ENCODE measurements at regions not wholly inside any gene's neighbourhood (a gene's known extent, or its start where the extent isn't known, plus 50 kb on each side); places are given as distances from the start of the nearest gene placed in this dataset.

DNA sequence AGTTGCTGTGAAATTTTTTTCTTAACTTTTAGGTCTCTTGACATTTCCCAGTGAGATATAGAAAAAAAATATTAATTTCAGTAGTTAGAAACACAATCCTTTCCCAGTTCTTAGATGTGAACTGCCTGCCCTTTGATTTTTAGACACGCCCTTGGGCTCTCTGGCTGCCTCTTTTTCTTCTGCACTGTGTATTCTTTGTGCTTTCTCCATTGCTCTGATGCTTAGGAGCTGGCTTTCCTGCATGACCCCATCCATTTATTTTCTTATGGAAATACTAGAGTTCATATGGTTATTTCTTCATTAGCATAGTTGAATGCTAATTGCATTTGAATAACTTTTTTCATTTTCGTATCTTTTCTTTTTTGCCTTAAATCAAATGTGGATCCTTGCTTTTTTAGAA lies 224.9 kb upstream of the SMIM31 start:
- Histone ChIP-seq H3K36me3 (ENCODE audit: control insufficient read depth in 2 of 3, insufficient read depth in 3 of 3, low read length in 3 of 3) (no peaks in the 10 kb centered on the region), H3K27me3 (ENCODE audit: control insufficient read depth, insufficient read depth, low read length) (no peaks in the 10 kb centered on the region), H3K27ac (ENCODE audit: low read depth in 2 of 2, low read length in 2 of 2) (no peak overlapping the region), H3K4me3 (ENCODE audit: low read length in 3 of 3) (no peak overlapping the region), H3K9ac (ENCODE audit: low read length in 3 of 3) (no peak overlapping the region), H3K4me1 (ENCODE audit: control insufficient read depth in 2 of 3, insufficient read depth in 2 of 3, low read depth in 1 of 3, low read length in 3 of 3) (no peaks in the 10 kb centered on the region), H3K9me3 (ENCODE audit: control insufficient read depth in 2 of 3, insufficient read depth in 1 of 3, low read length in 3 of 3) (no peaks in the 10 kb centered on the region)
- FAIRE-seq: no peak
- DNase-seq: no peak
- intact Hi-C loops (cut with DNase I): no loop called here
- TF ChIP-seq, protein P1, sequence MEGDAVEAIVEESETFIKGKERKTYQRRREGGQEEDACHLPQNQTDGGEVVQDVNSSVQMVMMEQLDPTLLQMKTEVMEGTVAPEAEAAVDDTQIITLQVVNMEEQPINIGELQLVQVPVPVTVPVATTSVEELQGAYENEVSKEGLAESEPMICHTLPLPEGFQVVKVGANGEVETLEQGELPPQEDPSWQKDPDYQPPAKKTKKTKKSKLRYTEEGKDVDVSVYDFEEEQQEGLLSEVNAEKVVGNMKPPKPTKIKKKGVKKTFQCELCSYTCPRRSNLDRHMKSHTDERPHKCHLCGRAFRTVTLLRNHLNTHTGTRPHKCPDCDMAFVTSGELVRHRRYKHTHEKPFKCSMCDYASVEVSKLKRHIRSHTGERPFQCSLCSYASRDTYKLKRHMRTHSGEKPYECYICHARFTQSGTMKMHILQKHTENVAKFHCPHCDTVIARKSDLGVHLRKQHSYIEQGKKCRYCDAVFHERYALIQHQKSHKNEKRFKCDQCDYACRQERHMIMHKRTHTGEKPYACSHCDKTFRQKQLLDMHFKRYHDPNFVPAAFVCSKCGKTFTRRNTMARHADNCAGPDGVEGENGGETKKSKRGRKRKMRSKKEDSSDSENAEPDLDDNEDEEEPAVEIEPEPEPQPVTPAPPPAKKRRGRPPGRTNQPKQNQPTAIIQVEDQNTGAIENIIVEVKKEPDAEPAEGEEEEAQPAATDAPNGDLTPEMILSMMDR (IDR thresholded peaks at IDR 0.05; ENCODE audit: borderline replicate concordance, extremely low read depth, insufficient read depth): no peak

DNA sequence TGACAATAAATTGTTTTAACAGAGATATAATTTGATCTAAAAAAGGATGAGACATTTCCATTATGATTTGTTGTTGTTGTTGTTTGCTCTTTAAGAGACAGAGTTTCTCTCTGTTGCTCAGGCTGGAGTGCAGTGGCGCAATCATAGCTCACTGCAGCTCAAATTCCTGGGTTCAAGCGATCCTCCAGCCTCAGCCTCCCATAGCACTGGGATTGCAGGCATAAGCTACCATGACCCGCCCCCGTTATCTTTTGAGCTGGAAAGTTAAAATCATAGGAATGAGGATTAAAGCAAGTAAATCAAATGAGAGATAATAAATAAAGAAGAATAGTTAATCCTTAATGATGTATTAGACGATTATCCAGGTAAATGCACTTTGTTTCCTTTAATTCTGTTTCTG lies 224.4 kb upstream of the SMIM31 start:
- H3K4me3 ChIP-seq (ENCODE audit: low read length in 3 of 3): no peak overlapping the region
- H3K9ac ChIP-seq (ENCODE audit: low read length in 3 of 3): no peak overlapping the region
- H3K27ac ChIP-seq (ENCODE audit: low read depth in 2 of 2, low read length in 2 of 2): no peak overlapping the region
- intact Hi-C loops (cut with DNase I): no loop called here
- no peaks in the 10 kb centered on the region for H3K36me3 ChIP-seq (ENCODE audit: control insufficient read depth in 2 of 3, insufficient read depth in 3 of 3, low read length in 3 of 3)
- DNase-seq (no peak), FAIRE-seq (no peak)
- H3K27me3 ChIP-seq (ENCODE audit: control insufficient read depth, insufficient read depth, low read length): no peaks in the 10 kb centered on the region
- H3K9me3 ChIP-seq (ENCODE audit: control insufficient read depth in 2 of 3, insufficient read depth in 1 of 3, low read length in 3 of 3): no peaks in the 10 kb centered on the region
- TF ChIP-seq, protein P1 (IDR thresholded peaks at IDR 0.05; ENCODE audit: borderline replicate concordance, extremely low read depth, insufficient read depth): no peak
- no peaks in the 10 kb centered on the region for H3K4me1 ChIP-seq (ENCODE audit: control insufficient read depth in 2 of 3, insufficient read depth in 2 of 3, low read depth in 1 of 3, low read length in 3 of 3)

DNA sequence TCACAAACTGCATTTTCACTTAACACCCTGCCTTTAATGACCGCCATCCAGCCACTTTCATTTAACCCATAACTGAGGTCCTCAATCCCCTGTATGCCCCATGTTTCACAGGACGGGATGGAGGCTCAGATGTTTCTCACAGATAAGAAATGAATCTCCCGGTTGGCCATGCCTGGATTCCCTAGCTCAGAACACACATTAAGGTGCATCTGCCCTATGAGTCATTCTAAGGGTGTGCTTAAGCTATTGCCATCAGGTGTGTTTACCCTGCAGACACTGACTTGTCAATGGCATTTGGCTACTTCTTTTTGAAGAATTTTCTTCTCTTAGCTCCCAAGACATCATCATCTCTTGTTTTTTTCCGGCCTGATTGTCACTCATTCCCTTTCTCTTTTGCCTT lies 222.6 kb upstream of the SMIM31 start:
- no peak overlapping the region for H3K9ac ChIP-seq (ENCODE audit: low read length in 3 of 3)
- H3K4me1 ChIP-seq (ENCODE audit: control insufficient read depth in 2 of 3, insufficient read depth in 2 of 3, low read depth in 1 of 3, low read length in 3 of 3): no peaks in the 10 kb centered on the region
- no peaks in the 10 kb centered on the region for H3K9me3 ChIP-seq (ENCODE audit: control insufficient read depth in 2 of 3, insufficient read depth in 1 of 3, low read length in 3 of 3)
- intact Hi-C loops (cut with DNase I): no loop called here
- no peak for FAIRE-seq
- H3K36me3 ChIP-seq (ENCODE audit: control insufficient read depth in 2 of 3, insufficient read depth in 3 of 3, low read length in 3 of 3): no peaks in the 10 kb centered on the region
- H3K27me3 ChIP-seq (ENCODE audit: control insufficient read depth, insufficient read depth, low read length): no peaks in the 10 kb centered on the region
- H3K4me3 ChIP-seq (ENCODE audit: low read length in 3 of 3): no peak overlapping the region
- TF ChIP-seq, protein P1 (IDR thresholded peaks at IDR 0.05; ENCODE audit: borderline replicate concordance, extremely low read depth, insufficient read depth): no peak
- H3K27ac ChIP-seq (ENCODE audit: low read depth in 2 of 2, low read length in 2 of 2): no peak overlapping the region
- DNase-seq: no peak

DNA sequence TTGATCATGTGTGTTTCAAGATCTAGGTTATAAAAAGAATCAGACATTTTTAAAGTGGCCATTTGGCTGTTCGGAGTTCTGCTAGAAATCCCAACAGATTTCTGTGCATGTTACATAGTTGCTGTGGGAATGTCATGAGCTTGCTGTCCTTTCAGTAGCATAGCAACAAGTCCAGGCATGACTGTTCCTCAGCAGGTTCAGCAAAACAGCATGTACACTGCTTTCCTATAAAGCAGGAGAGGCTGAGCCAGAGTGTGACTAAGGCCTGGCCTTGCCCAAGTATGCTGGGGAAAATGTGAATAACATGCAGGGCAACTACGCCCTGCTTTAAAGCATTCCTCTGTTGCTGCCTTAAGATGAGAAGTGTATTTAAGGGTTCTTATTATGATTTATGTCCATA lies 217.1 kb upstream of the SMIM31 start:
- intact Hi-C loops (cut with DNase I): no loop called here

More for the DNA sequence above, 217.1 kb upstream of the SMIM31 start:
- TF ChIP-seq, protein P1 (IDR thresholded peaks at IDR 0.05; ENCODE audit: borderline replicate concordance, extremely low read depth, insufficient read depth): no peak
- Histone ChIP-seq H3K27ac (ENCODE audit: low read depth in 2 of 2, low read length in 2 of 2) (no peak overlapping the region), H3K9me3 (ENCODE audit: control insufficient read depth in 2 of 3, insufficient read depth in 1 of 3, low read length in 3 of 3) (no peaks in the 10 kb centered on the region), H3K4me3 (ENCODE audit: low read length in 3 of 3) (no peak overlapping the region), H3K9ac (ENCODE audit: low read length in 3 of 3) (no peak overlapping the region), H3K36me3 (ENCODE audit: control insufficient read depth in 2 of 3, insufficient read depth in 3 of 3, low read length in 3 of 3) (no peaks in the 10 kb centered on the region), H3K4me1 (ENCODE audit: control insufficient read depth in 2 of 3, insufficient read depth in 2 of 3, low read depth in 1 of 3, low read length in 3 of 3) (no peaks in the 10 kb centered on the region), H3K27me3 (ENCODE audit: control insufficient read depth, insufficient read depth, low read length) (no peaks in the 10 kb centered on the region)
- FAIRE-seq (no peak), DNase-seq (peak in 1 of 5 donors; percentile 0)
